GM12801 (cell line): ENCODE measurements at regions not wholly inside any gene's neighbourhood (a gene's known extent, or its start where the extent isn't known, plus 50 kb on each side); places are given as distances from the start of the nearest gene placed in this dataset.

Experiments used
- TF ChIP-seq, protein P1 (sequence below): IDR thresholded peaks from one replicate; pipeline ENCODE4 v1.5.1; 2011; ENCODE audit warnings: control low read depth; ENCODE audit not compliant: insufficient read length; ENCODE audit errors: extremely low read depth

DNA sequence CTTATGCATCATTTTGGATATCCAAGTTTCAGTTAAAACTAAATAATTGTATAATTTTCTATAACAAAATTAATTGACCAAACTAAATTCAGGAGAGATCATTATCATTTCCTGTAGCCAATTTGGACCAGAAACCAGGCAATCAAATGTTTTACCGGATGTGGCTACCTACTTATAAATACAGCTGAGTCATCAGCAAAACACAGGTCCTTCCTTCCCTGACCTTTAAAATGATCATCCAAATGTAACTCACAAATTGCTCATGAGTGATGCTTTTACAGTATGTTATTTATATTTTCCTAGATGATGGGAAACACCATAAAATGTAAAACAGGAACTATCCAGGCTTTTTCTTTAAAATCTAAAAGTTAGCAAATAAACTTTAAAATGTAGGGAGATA lies 133.7 kb downstream of the CBLN2 start:
- TF ChIP-seq, protein P1, sequence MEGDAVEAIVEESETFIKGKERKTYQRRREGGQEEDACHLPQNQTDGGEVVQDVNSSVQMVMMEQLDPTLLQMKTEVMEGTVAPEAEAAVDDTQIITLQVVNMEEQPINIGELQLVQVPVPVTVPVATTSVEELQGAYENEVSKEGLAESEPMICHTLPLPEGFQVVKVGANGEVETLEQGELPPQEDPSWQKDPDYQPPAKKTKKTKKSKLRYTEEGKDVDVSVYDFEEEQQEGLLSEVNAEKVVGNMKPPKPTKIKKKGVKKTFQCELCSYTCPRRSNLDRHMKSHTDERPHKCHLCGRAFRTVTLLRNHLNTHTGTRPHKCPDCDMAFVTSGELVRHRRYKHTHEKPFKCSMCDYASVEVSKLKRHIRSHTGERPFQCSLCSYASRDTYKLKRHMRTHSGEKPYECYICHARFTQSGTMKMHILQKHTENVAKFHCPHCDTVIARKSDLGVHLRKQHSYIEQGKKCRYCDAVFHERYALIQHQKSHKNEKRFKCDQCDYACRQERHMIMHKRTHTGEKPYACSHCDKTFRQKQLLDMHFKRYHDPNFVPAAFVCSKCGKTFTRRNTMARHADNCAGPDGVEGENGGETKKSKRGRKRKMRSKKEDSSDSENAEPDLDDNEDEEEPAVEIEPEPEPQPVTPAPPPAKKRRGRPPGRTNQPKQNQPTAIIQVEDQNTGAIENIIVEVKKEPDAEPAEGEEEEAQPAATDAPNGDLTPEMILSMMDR, result no peak

DNA sequence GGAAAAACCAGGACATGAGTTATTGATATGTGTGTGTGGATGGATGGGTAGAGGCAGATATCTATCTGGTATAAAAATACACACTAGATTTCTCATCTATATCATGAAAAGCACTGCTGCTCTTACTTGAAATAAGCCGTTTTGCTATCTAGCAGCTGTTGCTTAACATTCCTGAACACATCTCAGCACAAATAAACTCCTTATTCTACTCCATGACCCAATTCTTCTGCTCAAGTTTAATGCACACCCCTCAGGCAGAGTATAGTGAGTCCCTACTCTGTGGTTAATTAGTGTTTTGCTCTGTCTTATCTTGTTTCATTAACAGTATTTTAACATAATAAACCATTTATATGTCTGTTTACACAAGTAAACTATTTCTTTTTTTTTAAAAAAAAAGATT lies 134.2 kb downstream of the CBLN2 start:
- TF ChIP-seq, protein P1, result no peak

DNA sequence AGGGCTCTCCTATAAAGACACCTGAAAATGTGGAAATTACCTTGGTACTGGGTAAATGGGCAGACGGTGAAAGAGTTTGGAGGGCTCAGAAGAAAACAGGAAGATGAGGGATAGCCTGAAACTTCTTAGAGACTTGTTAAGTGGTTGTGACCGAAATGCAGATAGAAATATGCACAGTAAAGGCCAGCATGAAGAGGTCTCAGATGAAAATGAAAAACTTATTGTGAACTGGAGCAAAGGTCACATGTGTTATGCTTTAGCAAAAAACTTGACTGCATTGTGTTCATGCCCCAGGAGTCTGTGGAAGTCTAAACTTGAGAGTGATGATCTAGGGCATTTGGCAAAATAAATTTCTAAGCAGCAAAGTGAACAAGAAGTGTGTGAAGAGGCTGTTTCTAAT lies 137.1 kb downstream of the CBLN2 start:
- TF ChIP-seq, protein P1, result no peak

DNA sequence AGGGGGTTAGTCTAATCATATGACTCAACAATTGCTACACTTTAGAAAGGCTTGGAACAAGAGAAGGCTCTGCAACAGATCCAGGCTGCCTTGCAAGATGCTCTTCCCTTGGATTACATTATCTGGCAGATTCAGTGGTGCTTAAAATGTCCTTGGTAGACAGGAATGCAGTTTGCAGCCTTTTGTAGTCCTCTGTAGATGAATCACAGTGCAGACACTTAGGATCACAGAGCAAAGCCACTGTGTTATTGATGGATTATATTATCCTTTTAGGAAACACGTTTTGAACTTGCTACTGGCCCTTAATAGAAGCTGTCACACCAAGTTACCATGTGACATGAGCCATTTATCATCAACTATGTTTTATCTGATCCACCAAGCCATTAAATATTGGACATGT lies 152.2 kb downstream of the CBLN2 start:
- TF ChIP-seq, protein P1, result no peak

DNA sequence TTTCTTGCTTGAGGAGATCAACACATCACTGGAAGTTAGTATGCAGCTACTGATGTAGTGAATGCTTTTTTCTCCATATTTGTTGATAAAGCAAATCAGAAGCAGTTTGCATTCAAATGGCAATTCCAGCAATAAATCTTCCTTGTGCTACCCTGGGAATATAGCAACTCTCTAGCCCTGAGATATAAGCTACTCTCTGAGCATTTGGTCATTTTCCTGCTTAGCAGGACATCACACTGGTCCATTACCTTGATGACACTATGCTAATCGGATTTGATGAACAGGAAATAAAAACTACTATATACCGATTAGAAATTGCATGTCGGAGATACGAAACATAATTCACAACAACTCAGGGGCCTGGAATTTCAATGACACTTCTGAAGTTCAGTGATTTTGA lies 152.7 kb downstream of the CBLN2 start:
- TF ChIP-seq, protein P1, result no peak

DNA sequence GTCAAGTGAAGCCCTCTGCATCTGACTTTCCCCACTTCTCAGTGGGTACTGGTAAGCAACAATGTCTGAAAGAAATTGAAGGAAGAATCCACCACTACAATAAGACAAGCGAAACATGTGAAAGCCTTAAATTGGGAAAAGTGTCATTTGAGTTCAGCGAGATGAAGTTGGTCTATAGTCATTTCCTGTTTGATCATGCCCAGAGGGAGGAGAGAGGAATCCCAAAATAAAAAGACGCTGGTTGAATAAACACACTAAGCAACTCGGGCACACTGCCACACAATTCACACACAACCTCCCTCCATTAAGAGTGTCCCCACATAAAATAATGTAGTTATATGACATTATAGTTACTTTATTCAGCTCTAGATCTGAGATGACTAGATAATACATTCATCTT lies 166.1 kb downstream of the CBLN2 start:
- TF ChIP-seq, protein P1, result no peak

DNA sequence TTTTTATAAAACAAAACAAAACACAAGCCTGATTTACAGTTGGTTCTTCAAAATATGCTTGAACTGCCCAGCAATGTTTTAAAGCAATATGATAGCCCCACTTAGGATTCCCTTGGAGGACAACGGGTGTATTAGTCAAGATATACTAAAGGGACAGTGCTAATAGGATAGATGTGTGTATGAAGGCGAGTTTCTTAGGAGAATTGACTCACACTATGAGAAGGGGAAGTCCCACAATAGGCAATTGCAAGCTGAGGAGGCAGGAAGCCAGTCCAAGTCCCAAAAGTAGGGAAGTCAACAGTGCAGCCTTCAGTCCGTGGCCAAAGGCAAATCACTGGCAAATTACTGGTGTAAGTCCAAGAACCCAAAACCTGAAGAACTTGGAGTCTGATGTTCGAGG lies 167.9 kb downstream of the CBLN2 start:
- TF ChIP-seq, protein P1, result no peak

DNA sequence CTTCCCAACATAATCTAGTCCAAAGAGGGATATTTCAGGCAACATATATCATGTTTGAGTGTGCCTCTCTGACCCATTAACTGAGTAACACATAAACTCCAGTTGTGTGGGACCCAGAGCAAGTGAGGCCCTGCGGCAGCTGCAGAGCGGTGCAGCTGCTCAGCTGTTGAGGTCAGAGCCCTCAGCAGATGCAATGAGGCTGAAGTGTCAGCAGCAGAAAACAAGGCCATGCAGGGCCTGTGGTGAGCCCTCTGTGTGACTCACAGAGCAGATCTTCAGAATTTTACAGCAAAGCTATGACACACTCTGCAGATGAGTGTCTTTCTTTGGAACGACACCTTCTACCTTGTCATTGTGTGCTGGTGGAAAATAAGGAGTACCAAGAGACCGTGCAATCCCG lies 168.5 kb downstream of the CBLN2 start:
- TF ChIP-seq, protein P1, result no peak
